ENCODE measurements at regions not wholly inside any gene's neighbourhood (a gene's known extent, or its start where the extent isn't known, plus 50 kb on each side); places are given as distances from the start of the nearest gene placed in this dataset.
"Not testable (repeated sequence)": the region's sequence is repeated elsewhere in the genome, so short reads cannot be mapped to it uniquely, and the experiment has no call there.

DNA sequence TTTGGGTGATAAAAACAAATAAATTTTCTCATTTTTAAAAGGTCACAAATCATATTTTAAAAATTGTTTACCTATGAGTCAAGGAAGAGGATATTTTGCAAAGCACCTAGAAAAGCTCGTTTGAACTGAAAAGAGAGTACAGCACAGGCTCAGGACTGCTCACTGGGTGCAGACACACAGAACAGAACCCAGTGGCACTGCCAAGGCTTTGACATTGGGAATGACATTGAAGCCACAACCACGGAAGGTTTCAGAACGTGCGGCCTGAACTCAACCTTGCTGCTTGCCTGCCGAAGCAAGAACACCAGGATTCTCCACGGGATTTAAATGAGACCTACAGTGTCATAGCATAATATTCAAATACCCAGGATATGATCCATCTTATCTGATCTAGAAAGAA lies 597.1 kb upstream of the B3GAT1 start:
- DNase-seq = no peak

DNA sequence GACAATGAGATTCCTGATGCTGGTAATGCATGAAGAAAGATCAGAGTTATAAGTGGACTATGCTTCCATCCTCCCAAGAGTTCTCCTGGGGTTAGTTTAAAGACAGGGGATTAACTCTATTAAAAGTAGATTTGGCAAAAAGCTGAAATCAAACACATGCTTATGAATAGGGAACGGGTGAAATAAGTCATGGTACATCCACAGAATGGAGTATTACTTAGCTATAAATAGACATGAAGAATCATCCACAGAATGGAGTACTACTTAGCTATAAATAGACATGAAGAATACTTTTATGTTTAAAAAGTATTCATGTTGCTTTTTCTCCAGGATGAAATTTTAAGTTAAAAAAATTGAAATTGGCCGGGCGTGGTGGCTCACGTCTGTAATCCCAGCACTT lies 596.4 kb upstream of the B3GAT1 start:
- DNase-seq = no peak

DNA sequence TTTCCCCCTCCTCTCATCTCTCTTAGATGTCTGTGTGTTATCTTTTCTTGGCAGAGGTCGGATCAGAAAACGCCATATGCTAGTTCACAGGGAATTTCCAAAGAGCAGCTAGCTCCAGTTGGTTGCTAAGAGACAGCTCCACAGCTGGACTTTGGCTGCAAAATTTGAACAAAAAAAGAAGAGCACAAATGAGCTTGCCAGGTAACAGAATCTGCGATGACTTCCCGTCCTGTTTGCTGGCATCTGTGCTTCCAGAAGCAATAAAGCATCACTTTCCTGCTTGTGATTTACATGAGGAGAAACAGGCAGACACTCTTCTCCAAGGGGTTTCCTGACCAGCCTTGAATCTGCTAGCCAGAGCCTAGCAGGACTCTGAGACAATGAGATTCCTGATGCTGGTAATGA lies 596.0 kb upstream of the B3GAT1 start:
- DNase-seq = peak; percentile 12

DNA sequence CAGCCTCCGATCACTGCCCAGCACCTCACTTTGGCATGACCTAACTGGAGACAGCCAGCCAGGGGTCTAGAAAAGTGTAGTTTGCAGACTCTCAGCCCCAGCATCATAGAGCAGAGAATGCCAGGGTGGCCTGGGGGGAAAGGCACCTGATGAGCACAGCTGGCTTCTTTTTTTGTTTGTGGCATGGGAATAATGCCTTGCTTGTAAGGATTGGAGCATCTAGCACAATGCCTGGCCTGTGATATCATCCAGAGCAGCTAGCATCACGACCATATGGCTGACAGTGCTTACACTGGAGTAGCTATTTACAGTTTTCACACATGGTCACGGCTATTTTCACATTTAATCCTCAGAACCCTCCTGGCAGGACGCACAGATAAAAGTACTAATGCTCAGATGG lies 594.8 kb upstream of the B3GAT1 start:
- DNase-seq = peak; percentile 56

DNA sequence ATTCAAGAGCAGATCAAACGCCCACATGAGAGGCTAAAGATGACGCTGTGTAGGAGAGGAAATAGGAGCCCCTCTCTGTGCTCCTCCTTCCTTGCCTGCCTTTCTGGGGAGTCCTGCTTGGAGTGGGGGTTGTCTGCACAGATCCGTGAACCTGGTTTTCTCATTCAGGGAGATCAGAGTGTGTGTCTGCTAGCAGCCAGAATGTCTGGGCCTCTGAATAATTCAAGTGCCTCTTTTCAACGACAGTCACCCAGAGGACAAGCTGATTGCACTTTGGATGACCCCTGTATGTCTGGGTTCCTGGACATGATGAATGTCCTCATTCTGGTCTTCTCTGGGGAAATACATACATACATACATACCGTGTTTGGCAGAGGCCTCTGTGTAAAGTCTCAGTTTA lies 592.5 kb upstream of the B3GAT1 start:
- DNase-seq = no peak

DNA sequence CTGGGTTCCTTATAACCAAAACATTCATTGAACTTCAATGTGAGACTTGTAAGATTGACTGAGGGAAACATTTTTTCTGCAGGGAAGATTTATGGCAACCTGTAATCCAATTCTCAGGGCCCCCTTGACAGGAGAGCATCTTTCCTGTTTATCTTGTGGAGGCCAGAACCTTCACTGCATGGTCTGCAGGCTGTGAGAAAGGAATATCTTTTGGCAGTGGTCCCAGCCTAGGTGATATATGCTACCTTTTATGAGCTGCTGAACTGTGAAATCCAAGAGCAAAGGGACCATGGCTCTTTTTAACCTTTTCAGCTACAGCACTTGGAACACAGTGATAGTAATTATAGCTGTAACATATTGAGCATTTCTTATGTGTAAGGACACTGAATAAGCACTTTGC lies 590.2 kb upstream of the B3GAT1 start:
- DNase-seq = no peak

DNA sequence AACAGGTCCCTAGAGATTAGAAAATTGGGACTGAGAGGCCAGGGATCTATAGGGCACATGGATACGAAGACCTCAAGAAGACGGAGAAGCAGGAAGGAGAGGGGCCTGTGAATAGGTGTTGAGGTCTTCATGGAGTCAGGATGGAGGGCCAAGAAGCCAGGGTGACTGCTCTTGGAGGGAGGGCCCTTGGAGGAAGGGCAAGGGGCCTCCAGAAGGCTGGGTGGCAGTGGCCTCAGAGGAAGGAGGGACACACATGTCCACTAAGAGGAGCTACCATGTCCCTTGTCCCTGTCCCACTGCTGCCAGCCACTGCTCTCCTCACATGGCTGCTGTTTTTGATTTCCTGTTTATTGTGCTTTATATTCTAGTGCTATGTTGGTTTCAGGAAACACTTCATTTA lies 589.5 kb upstream of the B3GAT1 start:
- DNase-seq = no peak

DNA sequence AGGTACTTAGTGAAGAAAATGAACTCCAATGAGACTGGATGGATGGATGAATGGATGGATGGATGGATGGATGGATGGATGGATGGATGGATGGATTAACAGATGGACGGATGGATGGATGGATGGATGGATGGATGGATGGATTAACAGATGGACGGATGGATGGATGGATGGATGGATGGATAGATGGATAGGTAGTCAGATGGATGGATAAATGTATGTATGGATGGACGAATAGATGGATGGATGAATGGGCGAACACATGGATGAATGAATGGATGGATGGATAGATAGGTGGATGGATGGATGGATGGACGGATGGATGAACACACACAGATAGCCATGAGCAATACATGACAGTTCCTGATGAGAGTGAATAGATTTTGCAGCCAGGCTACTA lies 589.0 kb upstream of the B3GAT1 start:
- DNase-seq = not testable (repeated sequence)

DNA sequence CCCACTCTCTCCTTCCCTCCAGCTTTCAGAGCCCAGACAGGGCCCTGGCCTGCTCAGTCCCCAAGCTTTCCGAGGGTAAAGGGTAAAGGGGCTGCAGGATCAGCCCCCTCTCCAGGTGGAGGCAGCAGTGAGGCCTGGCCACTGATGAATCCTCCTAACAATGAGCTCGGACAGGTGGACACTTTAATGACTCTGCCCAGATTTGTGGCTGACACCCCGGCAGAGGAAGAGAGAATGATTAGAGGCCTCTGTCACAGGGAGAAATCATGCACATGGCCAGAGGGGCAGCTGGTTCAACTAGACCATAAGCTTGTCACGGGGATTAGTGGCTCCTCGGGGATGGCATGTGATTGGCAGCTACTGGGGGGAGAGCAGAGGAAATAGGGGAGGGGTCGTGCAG lies 587.5 kb upstream of the B3GAT1 start:
- no peak for DNase-seq

DNA sequence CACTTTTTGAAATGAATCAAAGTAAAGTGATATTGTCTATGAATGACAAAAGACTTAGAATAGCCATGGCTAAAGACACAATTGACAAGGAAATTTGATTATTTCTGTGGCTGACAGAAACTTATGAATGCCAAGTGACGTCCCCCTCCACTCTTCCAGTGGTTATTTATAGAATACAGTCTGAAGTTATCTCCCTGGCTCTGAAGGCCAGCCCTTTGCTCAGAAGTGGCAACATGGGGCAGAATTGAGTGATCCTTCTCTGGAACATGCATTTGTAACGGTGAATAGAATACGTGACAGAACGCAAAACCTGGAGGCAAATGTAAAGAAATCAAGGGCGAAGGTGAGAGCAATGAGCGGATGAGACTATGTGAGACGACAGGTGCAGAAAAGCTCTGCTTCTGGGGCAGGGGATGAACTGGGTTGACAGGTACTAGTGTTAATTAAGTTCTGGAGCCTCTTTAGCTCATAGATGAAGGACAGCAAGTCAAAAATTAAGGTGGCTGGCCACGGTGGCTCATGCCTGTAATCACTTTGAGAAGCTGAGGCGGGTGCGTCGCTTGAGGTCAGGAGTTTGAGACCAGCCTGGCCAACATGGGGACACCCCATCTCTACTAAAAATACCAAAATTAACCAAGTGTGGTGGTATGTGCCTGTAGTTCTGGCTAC lies 585.7 kb upstream of the B3GAT1 start:
- DNase-seq = no peak

DNA sequence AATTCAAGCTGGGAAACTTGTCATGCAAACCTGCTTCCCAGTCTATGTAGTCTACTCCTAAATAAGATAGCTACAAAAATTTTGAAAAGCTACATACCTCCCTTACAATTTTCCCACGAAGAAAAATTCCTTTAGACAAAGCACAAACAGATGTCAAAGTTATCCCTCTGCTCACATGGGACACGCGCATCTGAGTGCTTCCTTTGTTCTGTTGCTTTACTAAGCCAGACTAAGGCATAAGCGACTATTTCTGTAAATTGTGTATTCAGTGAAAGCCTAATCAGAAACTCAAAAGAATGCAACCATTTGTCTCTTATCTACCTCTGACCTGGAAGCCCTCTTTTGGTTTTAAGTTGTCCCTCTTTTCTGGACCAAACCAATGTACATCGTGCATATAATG lies 583.7 kb upstream of the B3GAT1 start:
- no peak for DNase-seq

DNA sequence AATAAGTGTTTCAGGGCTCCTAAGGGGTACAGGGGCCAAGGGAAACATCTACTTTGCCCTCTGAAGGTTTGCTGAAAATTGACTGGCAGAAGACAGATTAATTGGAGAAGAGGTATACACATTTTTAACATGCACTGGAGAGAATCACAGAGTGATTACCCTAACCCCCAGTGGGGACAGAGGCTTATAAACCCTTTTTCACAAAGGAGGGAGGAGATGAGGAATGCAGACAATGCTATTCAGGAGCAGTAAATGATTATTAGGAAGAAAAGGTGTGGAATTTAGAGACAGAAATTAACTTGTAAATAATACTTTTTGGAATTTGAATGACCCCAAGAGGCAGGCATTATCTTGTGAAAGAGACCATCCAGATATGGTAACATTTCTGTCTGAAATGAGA lies 582.4 kb upstream of the B3GAT1 start:
- no peak for DNase-seq

DNA sequence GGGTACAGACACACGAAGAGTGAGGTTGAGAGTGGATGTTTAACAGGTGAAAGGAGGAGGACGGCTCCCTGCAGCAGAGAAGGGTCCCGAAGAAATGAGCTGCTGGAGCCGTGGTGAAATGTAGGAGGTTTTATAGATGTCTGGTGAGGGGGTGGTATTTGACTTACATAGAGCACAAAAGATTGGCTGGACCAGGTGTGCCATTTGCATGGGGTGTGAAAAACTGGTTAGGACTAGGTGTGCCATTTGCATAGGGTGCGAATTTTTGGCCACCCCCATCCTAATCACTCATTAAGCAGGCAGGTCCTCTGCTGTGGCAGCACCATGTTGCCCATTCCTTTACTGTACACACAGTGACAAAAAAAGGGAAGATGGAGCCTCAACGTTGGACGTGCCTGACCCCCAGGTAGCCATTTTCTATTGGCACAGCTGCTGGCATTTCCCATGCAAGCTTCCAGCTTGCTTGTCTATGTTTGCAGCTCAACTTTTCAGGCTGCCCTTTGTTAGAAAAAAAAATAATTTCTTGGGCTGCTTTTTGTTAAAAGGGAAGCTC lies 581.7 kb upstream of the B3GAT1 start:
- no peak for DNase-seq

DNA sequence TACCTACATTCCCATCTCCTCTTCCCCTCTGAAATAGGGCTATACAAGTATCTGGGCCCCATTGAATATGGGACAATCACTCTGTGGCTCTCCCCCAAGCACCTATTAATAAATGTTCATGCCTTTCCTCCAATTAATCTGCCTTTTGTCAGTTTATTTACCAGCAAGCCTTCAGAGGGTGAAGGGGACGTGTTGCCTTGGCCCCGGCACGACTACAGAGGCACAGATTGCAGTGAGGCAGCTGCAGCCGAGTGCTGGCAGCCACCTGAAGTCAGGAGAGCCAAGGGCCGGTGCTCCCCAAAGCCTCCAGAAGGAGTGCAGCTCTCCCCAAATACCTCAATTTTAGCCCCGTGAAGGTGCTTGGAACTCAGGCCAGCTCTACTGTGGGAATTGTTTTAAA lies 580.9 kb upstream of the B3GAT1 start:
- no peak for DNase-seq

DNA sequence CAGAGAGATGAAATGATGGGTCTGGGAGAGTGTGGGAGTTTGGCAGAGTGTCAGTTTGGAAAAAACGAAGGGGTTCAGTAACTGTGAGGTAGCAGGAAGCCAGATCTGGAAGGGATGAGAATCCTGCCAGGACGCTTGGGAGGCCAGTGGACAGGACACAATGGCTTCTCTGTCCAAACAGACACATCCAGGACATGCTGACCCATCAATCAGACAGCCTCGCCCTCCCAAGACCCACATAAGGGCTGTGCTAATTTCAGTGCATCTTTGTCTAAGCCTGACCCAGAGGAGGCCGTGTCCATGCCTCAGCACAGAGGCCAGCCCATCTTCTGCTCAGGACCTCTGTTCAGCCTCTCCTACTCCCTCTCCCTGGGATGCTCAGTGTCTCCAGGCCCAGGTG lies 576.5 kb upstream of the B3GAT1 start:
- no peak for DNase-seq

DNA sequence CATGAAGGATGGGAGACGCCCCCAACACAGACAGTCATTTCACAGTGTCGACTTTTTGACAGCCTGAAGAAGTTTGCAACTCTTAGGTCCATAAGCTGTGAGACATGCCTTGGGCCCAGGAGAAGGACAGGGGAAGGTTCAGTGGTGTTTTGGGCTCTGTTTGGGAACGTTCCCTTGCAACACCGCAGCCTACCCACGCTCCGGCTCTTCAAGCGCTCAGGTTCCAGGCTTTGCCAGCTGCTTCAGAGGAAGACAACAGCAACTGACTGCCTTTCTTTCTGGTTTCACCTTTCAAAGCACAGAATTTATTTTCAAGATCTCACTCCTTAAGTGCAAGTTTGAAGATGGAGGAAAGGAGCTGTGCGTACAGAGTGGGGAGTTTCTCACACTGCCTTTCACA lies 575.8 kb upstream of the B3GAT1 start:
- DNase-seq = no peak

DNA sequence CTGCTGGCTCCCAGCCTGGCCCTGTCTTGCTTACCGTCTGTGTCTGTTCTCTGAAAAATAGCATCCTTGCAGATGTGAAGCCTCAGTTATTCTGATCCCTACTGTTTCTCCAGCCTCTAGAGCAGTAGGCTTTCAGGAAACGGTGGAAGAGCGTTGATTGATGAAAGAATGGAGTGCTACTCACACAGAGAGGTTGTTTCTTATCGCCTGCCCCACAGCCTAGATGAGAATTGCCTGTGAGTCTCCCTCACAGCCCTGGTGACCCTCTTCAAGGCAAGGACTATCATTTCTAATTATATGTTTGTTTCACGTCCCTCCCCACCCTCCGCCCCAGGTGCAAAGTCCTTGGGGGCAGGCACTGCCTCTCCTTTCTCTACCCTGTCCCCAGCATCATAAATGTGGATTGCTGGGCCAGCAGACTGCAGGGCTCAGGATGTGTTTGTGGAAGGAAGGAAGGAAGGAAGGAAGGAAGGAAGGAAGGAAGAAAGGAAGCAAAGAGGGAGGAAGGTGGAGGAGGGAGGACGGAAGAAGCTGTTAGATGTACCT lies 575.3 kb upstream of the B3GAT1 start:
- no peak for DNase-seq

DNA sequence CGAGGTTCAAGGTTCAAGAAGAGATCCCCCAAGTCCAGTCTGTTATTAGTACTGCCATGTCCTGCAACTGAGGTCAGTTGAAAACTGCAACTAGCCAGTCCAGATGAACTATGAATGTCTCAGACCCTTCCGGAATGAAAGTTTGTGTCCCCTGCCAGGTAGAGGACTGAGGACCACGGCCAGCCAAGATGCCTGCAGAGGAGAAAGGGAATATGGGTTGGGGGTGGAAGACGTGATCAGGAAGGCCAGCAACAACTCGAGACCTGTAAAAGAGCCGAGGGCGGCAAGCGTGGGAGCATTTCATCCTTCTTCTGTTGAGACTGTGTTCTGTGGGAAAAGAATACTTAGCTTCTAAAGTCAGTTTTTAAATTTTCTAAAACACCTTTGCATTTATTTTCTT lies 572.4 kb upstream of the B3GAT1 start:
- DNase-seq = no peak

DNA sequence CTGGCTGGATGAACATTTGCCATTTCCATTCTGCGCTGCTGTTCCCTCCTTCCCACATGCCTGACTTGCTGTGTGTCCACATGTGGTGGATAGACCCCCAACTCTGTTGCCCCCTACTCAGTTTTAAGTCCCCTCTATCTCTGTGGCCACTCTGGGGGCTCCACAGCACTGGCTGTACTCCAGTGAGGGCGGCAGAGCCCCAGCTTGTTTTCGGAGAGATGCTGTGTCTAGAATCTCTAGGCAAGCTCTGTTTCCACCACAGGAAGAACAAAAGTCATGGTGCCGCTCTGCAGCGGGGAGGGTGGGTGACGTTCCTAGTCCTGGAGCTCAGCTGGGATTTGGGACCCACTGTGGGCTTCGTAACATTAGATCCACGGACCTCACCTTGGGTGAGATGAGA lies 570.4 kb upstream of the B3GAT1 start:
- not testable (repeated sequence) for DNase-seq

DNA sequence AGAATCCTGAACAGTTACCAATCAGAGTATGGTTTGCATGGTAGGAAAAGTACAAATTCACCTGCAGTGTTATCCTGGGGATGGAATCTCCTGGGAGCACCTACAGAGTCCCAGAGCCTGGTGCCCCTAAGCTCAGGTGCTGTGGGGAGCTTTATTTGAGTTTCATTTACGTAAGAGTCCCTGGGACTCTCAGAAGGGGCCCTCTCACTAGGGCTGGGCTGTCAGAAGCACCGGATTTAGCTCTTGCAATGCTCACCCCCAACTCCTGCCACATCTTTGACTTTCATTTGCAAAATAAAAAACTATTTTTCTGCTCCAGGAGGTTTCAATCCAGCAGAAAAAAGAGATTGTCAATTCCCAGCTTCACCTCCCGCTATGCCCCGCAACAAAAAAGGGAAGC lies 569.8 kb upstream of the B3GAT1 start:
- no peak for DNase-seq

DNA sequence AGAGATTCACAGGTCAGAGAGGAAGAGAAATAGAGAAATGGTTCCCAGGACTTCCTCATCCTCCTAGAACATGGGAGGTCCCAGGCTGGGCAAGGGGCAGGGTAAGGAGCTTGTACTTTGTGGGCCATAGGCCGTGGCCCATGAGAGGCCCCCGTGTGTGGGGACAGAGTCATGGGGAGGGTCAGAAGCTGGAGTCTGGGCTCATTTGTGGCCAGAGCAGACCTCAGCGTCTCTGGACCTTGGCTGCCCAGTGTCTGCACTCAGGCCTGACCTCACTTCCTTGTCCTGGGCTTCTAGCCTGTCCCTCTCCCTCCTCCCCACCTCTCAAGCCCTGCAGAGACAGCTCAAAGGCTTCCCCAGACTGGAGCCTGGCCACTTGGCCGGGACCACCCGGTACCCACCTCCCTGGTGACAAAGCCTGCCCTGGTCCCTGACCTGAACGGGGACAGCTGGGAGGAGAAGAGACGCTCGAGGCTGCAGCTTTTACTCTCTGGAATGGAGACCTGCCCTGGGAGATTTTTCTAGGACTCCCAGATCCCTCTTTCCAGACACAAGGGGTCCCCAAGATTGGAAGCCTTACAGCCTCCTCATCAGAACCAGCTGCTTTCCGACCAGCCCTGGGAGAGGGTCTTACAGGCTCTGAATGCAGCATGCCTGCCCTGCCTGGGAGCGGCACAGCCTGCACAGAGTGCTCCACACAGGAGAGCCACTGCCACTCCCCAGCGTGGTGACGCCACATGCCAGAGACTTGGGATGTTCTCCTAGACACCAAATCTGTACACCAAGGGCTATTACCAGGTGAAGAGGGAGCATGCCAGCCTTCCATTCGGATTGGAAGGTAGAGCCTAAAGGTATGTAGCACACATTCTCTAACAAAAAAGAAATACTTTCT lies 569.0 kb upstream of the B3GAT1 start:
- no peak for DNase-seq

DNA sequence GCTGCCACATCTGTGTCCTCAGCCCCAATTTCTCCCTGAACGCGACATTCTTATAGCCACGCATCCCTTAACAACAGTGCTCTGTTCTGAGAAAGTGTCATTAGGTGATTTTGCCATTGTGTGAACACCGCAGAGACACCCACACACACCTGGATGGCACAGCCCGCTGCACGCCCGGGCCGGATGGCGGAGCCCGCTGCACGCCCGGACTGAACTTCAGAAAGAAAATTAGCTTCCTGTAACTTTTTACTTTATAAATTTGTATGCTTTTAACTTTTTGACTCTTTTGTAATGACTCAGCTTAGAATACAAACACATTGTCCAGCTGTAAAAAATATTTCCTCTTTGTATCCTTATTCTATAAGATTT lies 567.0 kb upstream of the B3GAT1 start:
- DNase-seq = not testable (repeated sequence)

DNA sequence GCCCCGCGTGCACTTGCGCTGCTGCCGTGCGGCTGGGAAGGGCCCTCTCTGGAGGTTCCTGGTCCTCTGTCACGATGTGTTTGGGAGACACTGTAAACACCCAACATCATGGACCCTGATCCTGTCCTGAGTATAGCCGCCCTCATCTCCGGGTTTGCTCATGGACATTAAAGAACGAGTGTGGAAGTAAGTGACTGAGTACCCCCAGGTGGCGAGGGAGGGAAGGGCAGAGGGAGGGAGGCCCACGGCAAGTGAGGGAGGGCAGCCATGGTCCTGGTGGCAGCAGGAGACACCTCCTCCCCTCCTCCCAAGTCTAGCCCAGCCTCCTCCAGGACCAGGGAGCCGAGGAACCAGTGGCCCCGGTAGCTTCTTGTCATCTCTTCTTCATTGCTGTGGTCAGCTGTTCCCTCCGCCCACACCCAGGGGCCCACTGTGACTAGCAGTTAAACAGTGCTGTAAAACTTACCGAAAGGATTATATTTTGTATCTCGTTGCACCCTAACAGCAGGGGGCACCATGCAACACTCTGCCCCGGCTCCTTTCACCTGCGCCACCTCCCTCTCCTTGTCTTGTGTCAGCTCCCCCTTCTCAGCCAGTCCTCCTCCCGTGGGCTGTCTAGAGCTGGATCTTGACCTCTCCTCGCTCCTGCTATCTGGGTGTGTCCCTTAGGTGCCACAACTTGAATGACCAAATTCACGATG lies 566.5 kb upstream of the B3GAT1 start:
- DNase-seq = no peak

All from midbrain (tissue), 1 donor.